Endothelial cell of umbilical vein (primary cell): ENCODE measurements at regions not wholly inside any gene's neighbourhood (a gene's known extent, or its start where the extent isn't known, plus 50 kb on each side); places are given as distances from the start of the nearest gene placed in this dataset.

Source experiments
- CTCF ChIP-seq, 2 donors: IDR thresholded peaks; 1 replicate in 1 of 2; 2 replicates in 1 of 2; pipeline ENCODE4 v1.5.1; 2011; ENCODE audit warnings: low read length in 2 of 2, mild to moderate bottlenecking in 2 of 2, moderate library complexity in 2 of 2, control low read depth in 1 of 2, inconsistent platforms in 1 of 2, low read depth in 1 of 2; ENCODE audit not compliant: insufficient read depth in 1 of 2; ENCODE audit errors: extremely low read depth in 1 of 2
- EZH2 ChIP-seq: IDR thresholded peaks from 2 replicates; pipeline ENCODE4 v1.6.1; 2012; ENCODE audit warnings: borderline replicate concordance, low read depth, mild to moderate bottlenecking, moderate library complexity, low read length, inconsistent platforms; ENCODE audit not compliant: severe bottlenecking
- MAX ChIP-seq: IDR thresholded peaks from 2 replicates; pipeline ENCODE4 v1.6.1; 2011; ENCODE audit not compliant: insufficient read depth, insufficient read length
- MYC ChIP-seq: IDR thresholded peaks from one replicate; pipeline ENCODE4 v1.6.1; 2011; ENCODE audit warnings: mild to moderate bottlenecking, low read depth, low read length

GRCh38 chr2:217106650-217107014 is 246.8 kb upstream of the TNP1 start:
- no peak for TF ChIP-seq MAX
- no peak for TF ChIP-seq MYC
- peak in 1 of 2 donors; percentile 42 for TF ChIP-seq CTCF (IDR thresholded peaks at IDR 0.05; ENCODE audit: extremely low read depth in 1 of 2, insufficient read depth in 1 of 2, low read depth in 1 of 2, low read length in 2 of 2)
- TF ChIP-seq EZH2: no peak
